GM23338 (cell line): ENCODE measurements at regions not wholly inside any gene's neighbourhood (a gene's known extent, or its start where the extent isn't known, plus 50 kb on each side); places are given as distances from the start of the nearest gene placed in this dataset.

Experiments
- CREB1 ChIP-seq: fragments of 250-450 bp; sonication (Bioruptor Pico); IDR thresholded peaks from 2 replicates; pipeline ENCODE4 v1.5.0; 2020; ENCODE audit warnings: low read depth, mild to moderate bottlenecking, moderate library complexity
- CTCF ChIP-seq, 2 experiments: fragments of 200-600 bp in 1 of 2; sonication (generic) in 1 of 2; conservative IDR thresholded peaks; 2 replicates each; pipeline versions ENCODE4 v1.5.1 to v1.6.1; 2016 to 2017; ENCODE audit warnings: antibody characterized with exemption in 2 of 2, low read depth in 2 of 2, mild to moderate bottlenecking in 2 of 2, moderate library complexity in 1 of 2
- EZH2phosphoT487 ChIP-seq: fragments of 200-600 bp; sonication (generic); IDR thresholded peaks from one replicate; pipeline ENCODE4 v1.8.1; 2018; ENCODE audit warnings: antibody characterized with exemption; ENCODE audit not compliant: unreplicated experiment
- POLR2AphosphoS5 ChIP-seq: IDR thresholded peaks from 2 replicates; pipeline ENCODE4 v1.6.1; 2016; ENCODE audit warnings: antibody characterized with exemption, low read depth
- ZNF331 ChIP-seq: fragments of 250-450 bp; sonication (Bioruptor Pico); IDR thresholded peaks from 2 replicates; pipeline ENCODE4 v1.5.0; 2020; ENCODE audit warnings: low read depth, mild to moderate bottlenecking, moderate library complexity

- no peak for TF ChIP-seq CTCF (conservative IDR thresholded peaks at IDR 0.05; ENCODE audit: low read depth in 2 of 2)
- no peak for TF ChIP-seq ZNF331 (CRISPR knock-in tag)
- TF ChIP-seq POLR2AphosphoS5, result no peak
- TF ChIP-seq EZH2phosphoT487, result no peak
- TF ChIP-seq CREB1, result no peak
Measured at GRCh38 chr1:191974004-191974403, 184.3 kb upstream of the RGS18 start.
